ENCODE measurements at regions not wholly inside any gene's neighbourhood (a gene's known extent, or its start where the extent isn't known, plus 50 kb on each side); places are given as distances from the start of the nearest gene placed in this dataset.
"Not testable (repeated sequence)": the region's sequence is repeated elsewhere in the genome, so short reads cannot be mapped to it uniquely, and the experiment has no call there.

GRCh38 chr12:61251076-61251475, 1009.1 kb upstream of the USP15 start:
- TF ChIP-seq CTCF (IDR thresholded peaks at IDR 0.05), result no peak
- Mint-ChIP-seq H3K9me3 (no peaks in the 10 kb centered on the region), H3K4me3 (no peak overlapping the region), H3K27ac (no peak overlapping the region), H3K4me1 (no peaks in the 10 kb centered on the region), H3K36me3 (ENCODE audit: low read depth) (no peaks in the 10 kb centered on the region), H3K27me3 (ENCODE audit: low read depth, poor library complexity) (peaks cover 5% of the 10 kb centered on the region)
- DNase-seq, result no peak

GRCh38 chr12:61254225-61254624, 1006.0 kb upstream of the USP15 start:
- Mint-ChIP-seq H3K4me1 (no peaks in the 10 kb centered on the region), H3K27me3 (ENCODE audit: low read depth, poor library complexity) (peaks cover 7% of the 10 kb centered on the region), H3K36me3 (ENCODE audit: low read depth) (no peaks in the 10 kb centered on the region), H3K27ac (no peak overlapping the region), H3K4me3 (no peak overlapping the region), H3K9me3 (no peaks in the 10 kb centered on the region)
- DNase-seq, result no peak
- no peak for TF ChIP-seq CTCF (IDR thresholded peaks at IDR 0.05)

GRCh38 chr12:61264294-61264693, 995.9 kb upstream of the USP15 start:
- H3K4me1 Mint-ChIP-seq; H3K27ac Mint-ChIP-seq; H3K4me3 Mint-ChIP-seq; H3K36me3 Mint-ChIP-seq (ENCODE audit: low read depth); DNase-seq; H3K27me3 Mint-ChIP-seq (ENCODE audit: low read depth, poor library complexity): not testable (repeated sequence)
- H3K9me3 Mint-ChIP-seq, result peaks cover 41% of the 10 kb centered on the region

- Mint-ChIP-seq H3K4me3 (no peak overlapping the region), H3K27ac (no peak overlapping the region), H3K36me3 (ENCODE audit: low read depth) (peaks cover 4% of the 10 kb centered on the region), H3K4me1 (no peaks in the 10 kb centered on the region), H3K27me3 (ENCODE audit: low read depth, poor library complexity) (no peaks in the 10 kb centered on the region), H3K9me3 (peaks cover 40% of the 10 kb centered on the region)
- no peak for TF ChIP-seq CTCF (IDR thresholded peaks at IDR 0.05)
- DNase-seq, result no peak
Measured at GRCh38 chr12:61267474-61267873, 992.7 kb upstream of the USP15 start.

- TF ChIP-seq CTCF (IDR thresholded peaks at IDR 0.05), result no peak
- H3K9me3 Mint-ChIP-seq, result no peaks in the 10 kb centered on the region
- peak overlapping the region; percentile 47 for H3K27ac Mint-ChIP-seq
- no peak for DNase-seq
- H3K27me3 Mint-ChIP-seq (ENCODE audit: low read depth, poor library complexity), result no peaks in the 10 kb centered on the region
- no peaks in the 10 kb centered on the region for H3K4me1 Mint-ChIP-seq
- H3K36me3 Mint-ChIP-seq (ENCODE audit: low read depth), result no peaks in the 10 kb centered on the region
- H3K4me3 Mint-ChIP-seq, result no peak overlapping the region
Measured at GRCh38 chr12:61272441-61272840, 987.8 kb upstream of the USP15 start.

GRCh38 chr12:61282790-61283575, 977.2 kb upstream of the USP15 start:
- no peaks in the 10 kb centered on the region for H3K4me1 Mint-ChIP-seq
- TF ChIP-seq CTCF (IDR thresholded peaks at IDR 0.05), result no peak
- peaks cover 28% of the 10 kb centered on the region for H3K9me3 Mint-ChIP-seq
- no peak overlapping the region for H3K4me3 Mint-ChIP-seq
- DNase-seq, result no peak
- no peak overlapping the region for H3K27ac Mint-ChIP-seq
- H3K27me3 Mint-ChIP-seq (ENCODE audit: low read depth, poor library complexity), result no peaks in the 10 kb centered on the region
- H3K36me3 Mint-ChIP-seq (ENCODE audit: low read depth), result no peaks in the 10 kb centered on the region

Measured in nephron progenitor cell (in vitro differentiated cells).